Right hindlimb (tissue), 1 donor: ENCODE measurements at regions not wholly inside any gene's neighbourhood (a gene's known extent, or its start where the extent isn't known, plus 50 kb on each side); places are given as distances from the start of the nearest gene placed in this dataset.
"Not testable (repeated sequence)": the region's sequence is repeated elsewhere in the genome, so short reads cannot be mapped to it uniquely, and the experiment has no call there.

ENCODE experiments used
- DNase-seq: peaks from one replicate; pipeline ENCODE4 v3.0.0-alpha.2; 2018

GRCh38 chr2:56515399-56515798 lies 331.6 kb downstream of the CCDC85A start:
- DNase-seq = no peak

GRCh38 chr2:56519806-56520205 lies 336.0 kb downstream of the CCDC85A start:
- no peak for DNase-seq

DNA sequence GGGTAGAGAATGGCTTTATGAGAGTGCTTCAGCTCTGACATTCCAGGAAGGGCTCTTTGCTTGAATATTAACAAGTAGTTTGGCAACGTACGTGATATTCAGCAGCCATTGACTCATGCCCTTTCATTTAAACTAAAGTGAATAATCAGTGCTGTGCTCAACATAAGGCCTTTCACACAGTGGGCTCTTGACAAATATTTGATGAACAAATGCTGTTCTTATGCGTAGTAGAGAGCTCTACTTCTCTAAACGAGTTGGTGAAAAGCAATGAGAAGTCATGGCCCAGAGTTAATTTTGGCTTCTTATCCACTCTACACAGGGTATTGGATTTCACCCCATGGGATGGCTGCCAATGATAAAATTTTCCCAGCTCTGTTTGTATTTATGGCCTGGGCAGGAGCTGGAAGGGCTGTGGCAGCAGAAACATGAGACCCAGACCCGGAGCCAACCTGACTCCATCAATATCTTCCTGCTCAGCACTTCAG lies 338.9 kb downstream of the CCDC85A start:
- peak; percentile 61 for DNase-seq

GRCh38 chr2:56523816-56524215 lies 340.0 kb downstream of the CCDC85A start:
- DNase-seq = no peak

GRCh38 chr2:56531668-56532420 lies 348.1 kb downstream of the CCDC85A start:
- DNase-seq = no peak

GRCh38 chr2:56534321-56534720 lies 350.5 kb downstream of the CCDC85A start:
- no peak for DNase-seq

GRCh38 chr2:56537756-56538155 lies 354.0 kb downstream of the CCDC85A start:
- DNase-seq = no peak

- DNase-seq = no peak
Measured at GRCh38 chr2:56539618-56540017, 355.8 kb downstream of the CCDC85A start.

DNA sequence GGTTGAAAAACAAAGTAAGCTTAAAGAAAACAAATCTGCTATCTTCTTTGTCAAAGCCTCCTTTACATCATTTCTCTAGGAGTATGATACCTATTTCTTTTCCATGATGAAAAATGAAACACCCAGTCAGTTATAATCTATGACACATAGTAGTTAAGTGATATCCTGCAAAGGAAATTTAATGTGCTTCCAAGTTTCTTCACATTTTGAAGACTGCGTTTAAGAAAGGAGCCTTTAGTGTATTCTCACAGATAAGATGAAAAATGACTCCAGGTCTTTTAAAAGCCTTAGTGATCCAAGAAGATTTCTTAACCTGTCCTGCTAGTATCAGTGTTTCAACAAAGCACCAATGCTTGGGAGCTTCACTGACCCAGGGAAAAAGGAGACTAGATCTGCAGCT lies 356.7 kb downstream of the CCDC85A start:
- DNase-seq = no peak

DNA sequence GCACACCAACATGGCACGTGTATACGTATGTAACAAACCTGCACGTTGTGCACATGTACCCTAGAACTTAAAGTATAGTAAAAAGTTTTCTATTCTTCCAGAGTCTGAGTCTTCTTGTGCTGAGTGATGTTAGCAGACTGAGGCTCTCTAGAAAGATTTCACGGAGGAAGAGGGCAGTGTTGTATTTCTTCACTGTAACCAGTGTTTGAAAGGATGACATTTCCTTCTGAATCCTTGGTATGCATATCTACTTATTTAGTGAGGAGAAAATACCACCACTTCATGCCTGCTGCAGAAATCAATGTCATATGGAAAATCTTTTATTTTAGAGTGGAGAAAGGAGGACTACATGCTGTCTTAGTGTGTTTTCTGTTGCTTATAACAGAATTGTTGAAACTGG lies 357.1 kb downstream of the CCDC85A start:
- DNase-seq = no peak

DNA sequence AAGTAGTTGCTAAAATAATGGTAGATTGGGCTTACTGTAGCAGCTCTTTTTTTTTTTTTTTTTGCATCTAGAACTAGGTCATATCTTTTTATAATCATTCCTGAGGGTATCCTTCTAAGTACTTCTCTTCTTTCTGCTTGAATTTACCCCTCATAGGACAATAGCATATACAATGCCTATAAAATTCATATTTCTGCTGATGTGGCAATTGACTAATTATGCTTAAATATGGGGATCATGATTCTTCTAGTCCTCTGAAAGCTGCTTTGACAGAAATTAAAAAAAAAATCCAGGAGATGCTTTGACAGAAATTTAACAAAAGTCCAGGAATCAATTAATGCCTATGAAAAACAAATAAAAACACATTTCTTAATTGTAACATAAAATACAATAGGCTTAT lies 358.4 kb downstream of the CCDC85A start:
- no peak for DNase-seq

GRCh38 chr2:56565143-56565542 lies 381.4 kb downstream of the CCDC85A start:
- no peak for DNase-seq

GRCh38 chr2:56571074-56571473 lies 387.3 kb downstream of the CCDC85A start:
- DNase-seq = no peak

- no peak for DNase-seq
Measured at GRCh38 chr2:56576001-56576400, 392.2 kb downstream of the CCDC85A start.

DNA sequence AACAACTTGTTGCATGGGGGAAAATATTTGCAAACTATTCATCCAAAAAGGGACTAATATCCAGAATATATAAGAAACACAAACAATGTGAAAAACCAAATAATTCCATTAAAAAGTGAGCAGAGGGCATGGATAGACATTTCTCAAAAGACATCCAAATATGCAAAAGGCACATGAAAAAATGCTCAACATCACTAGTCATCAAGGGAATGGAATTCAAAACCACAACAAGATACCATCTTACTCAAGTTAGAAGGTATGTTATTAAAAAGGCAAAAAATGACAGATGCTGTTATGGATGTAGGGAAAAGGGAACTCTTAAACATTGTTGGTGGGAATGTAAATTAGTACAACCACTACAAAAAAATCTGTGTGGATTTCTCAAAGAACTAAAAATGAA lies 396.5 kb downstream of the CCDC85A start:
- DNase-seq = no peak

DNA sequence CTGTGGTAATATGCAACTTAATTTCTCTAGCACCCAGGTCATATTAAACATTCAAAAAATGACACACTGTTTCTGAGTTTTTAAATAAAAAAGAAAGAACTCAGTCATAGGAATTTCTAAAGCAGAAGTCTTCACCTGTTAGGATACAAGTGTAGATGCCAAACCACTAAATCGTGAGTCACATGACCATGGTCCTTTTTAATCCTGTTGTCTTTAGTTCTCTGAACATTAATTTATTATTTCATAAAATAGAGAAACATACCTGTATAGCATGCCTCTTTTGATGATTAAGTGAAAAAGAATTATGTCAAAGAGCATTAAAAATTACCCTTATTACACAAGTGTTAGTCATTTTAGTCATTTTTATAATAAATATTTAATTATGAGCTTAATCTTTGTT lies 398.8 kb downstream of the CCDC85A start:
- DNase-seq = no peak

GRCh38 chr2:56583796-56584315 lies 400.1 kb downstream of the CCDC85A start:
- no peak for DNase-seq

DNA sequence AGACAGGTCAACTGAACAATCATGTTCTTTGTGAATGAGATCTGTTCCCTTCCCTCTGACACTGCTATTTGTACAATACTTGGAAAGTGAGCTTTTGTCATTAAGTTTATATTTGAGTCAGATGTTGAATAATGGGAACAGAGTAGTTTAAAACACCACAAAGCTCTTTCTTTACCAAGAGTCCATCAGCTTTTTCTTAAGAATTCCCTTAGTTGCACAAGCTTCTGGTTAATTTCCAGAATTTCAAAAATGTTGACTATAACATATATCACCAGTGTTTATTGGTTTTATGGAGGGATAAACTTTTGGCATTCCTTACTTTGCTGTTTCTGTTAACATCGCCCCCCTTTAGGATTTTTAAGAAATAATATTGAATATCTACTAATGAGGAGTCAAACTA lies 403.7 kb downstream of the CCDC85A start:
- no peak for DNase-seq

- no peak for DNase-seq
Measured at GRCh38 chr2:56589194-56589593, 405.4 kb downstream of the CCDC85A start.

- peak; percentile 14 for DNase-seq
Measured at GRCh38 chr2:56589835-56590234, 406.0 kb downstream of the CCDC85A start.

DNA sequence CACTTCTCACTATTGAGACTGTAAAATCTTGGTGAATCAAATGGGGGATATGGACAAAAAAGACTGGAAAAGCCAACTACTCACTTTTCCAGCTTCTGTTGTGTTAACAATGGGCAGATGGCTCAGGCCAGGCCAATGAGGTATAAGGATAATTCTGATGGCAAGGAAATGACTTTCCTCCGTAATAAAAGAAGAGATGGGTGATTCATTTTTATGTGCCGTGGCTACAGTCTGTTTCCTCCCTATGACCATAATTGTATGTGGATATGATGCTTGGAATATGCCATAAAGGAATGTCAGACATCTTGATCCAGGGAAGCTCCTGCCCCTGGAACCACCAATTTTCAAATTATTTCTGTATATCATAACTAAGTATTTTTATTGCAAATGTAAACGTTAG lies 406.8 kb downstream of the CCDC85A start:
- no peak for DNase-seq

DNA sequence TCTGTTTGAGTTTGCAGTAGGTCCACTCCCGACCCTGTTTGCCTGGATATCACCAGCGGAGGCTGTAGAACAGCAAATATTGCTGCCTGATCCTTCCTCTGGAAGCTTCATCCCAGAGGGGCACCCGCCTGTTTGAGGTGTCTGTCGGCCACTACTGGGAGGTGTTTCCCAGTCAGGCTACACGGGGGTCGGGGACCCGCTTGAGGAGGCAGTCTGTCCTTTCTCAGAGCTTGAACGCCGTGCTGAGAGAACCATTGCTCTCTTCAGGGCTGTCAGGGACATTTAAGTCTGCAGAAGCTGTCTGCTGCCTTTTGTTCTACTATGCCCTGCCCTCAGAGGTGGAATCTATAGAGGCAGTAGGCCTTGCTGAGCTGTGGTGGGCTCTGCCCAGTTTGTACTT lies 422.3 kb downstream of the CCDC85A start:
- not testable (repeated sequence) for DNase-seq

GRCh38 chr2:56613254-56613653 lies 429.5 kb downstream of the CCDC85A start:
- DNase-seq = no peak

GRCh38 chr2:56613920-56614319 lies 430.1 kb downstream of the CCDC85A start:
- DNase-seq = no peak

DNA sequence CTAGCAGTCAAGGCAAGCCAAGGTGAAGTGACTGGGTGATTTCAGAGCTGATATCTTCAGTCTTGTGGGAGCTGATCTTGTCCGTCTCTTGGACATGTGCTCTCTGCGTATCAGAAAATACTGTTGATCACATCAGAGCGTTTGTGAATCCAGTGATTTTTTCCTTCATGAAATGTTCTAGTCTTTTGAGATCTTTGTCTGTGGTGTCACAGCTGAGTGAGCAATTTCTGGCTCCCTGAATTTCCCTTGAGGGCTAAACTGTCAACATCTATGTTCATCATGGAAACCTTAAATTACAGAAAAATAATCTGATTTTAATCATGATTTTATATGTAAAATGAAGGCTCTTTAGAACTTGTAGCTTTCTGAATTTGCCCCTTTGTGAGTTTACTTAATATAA lies 432.0 kb downstream of the CCDC85A start:
- no peak for DNase-seq
